Right lobe of liver (tissue), 4 donors: ENCODE measurements at regions not wholly inside any gene's neighbourhood (a gene's known extent, or its start where the extent isn't known, plus 50 kb on each side); places are given as distances from the start of the nearest gene placed in this dataset.

Experiments
- POLR2A ChIP-seq: fragments of 450-650 bp; IDR thresholded peaks from one replicate; pipeline ENCODE4 v1.6.1; 2017; ENCODE audit warnings: antibody characterized with exemption, mild to moderate bottlenecking
- TF ChIP-seq, protein P1 (sequence below), 4 donors: fragments of 200-600 bp in 3 of 4; fragments of 450-650 bp in 1 of 4; IDR thresholded peaks; one replicate each; pipeline versions ENCODE4 v1.5.1 to v1.8.0; 2016 to 2022; ENCODE audit warnings: antibody characterized with exemption in 4 of 4, mild to moderate bottlenecking in 2 of 4
- donor health status: DM: no; HTN: no; CAD: no.
- donor health status: DM: no; HTN: no; CAD: no.
- donor health status: DM: no; HTN: yes; CAD: no.

DNA sequence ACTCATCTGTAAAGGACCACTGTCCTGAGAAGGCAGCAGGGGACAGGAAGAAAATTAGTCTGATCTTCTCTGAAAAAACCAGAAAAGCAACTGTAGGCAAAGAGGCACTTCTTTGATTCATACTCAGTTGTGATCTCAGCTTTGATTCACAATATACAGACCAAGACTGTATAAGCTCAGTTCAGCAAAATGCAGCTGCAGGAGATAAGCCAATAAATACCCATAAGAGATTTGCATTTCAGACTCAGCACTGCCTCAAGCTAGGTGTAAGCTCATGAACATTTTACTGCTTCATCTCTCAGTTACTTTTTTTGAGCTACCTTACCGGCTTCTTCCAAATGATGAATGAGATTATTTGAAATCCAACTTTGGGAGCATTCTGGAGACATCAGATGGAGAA is 64.2 kb upstream of the LYZL1 start:
- TF ChIP-seq POLR2A: no peak
- TF ChIP-seq, protein P1, sequence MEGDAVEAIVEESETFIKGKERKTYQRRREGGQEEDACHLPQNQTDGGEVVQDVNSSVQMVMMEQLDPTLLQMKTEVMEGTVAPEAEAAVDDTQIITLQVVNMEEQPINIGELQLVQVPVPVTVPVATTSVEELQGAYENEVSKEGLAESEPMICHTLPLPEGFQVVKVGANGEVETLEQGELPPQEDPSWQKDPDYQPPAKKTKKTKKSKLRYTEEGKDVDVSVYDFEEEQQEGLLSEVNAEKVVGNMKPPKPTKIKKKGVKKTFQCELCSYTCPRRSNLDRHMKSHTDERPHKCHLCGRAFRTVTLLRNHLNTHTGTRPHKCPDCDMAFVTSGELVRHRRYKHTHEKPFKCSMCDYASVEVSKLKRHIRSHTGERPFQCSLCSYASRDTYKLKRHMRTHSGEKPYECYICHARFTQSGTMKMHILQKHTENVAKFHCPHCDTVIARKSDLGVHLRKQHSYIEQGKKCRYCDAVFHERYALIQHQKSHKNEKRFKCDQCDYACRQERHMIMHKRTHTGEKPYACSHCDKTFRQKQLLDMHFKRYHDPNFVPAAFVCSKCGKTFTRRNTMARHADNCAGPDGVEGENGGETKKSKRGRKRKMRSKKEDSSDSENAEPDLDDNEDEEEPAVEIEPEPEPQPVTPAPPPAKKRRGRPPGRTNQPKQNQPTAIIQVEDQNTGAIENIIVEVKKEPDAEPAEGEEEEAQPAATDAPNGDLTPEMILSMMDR (IDR thresholded peaks at IDR 0.05): no peak
